Glutamatergic neuron (in vitro differentiated cells): ENCODE measurements at regions not wholly inside any gene's neighbourhood (a gene's known extent, or its start where the extent isn't known, plus 50 kb on each side); places are given as distances from the start of the nearest gene placed in this dataset.

Source experiments
- DNase-seq: peaks from one replicate; pipeline ENCODE4 v3.0.0; 2022
- H3K27ac Mint-ChIP-seq: one replicate; pipeline ENCODE4 v1.8.0; 2020; ENCODE audit warnings: mild to moderate bottlenecking, mixed read lengths, inconsistent platforms; ENCODE audit not compliant: unreplicated experiment
- H3K27me3 Mint-ChIP-seq: one replicate; pipeline ENCODE4 v1.8.0; 2020; ENCODE audit warnings: mild to moderate bottlenecking, moderate library complexity, mixed read lengths, inconsistent platforms; ENCODE audit not compliant: unreplicated experiment
- H3K36me3 Mint-ChIP-seq: one replicate; pipeline ENCODE4 v1.8.0; 2020; ENCODE audit warnings: mild to moderate bottlenecking, mixed read lengths, inconsistent platforms; ENCODE audit not compliant: unreplicated experiment
- H3K4me1 Mint-ChIP-seq: one replicate; pipeline ENCODE4 v1.8.0; 2020; ENCODE audit warnings: mild to moderate bottlenecking, low read depth, mixed read lengths, inconsistent platforms; ENCODE audit not compliant: unreplicated experiment
- H3K4me3 Mint-ChIP-seq: one replicate; pipeline ENCODE4 v1.8.0; 2020; ENCODE audit warnings: mild to moderate bottlenecking, mixed read lengths, inconsistent platforms; ENCODE audit not compliant: unreplicated experiment
- H3K9me3 Mint-ChIP-seq: one replicate; pipeline ENCODE4 v1.8.0; 2020; ENCODE audit warnings: mild to moderate bottlenecking, moderate library complexity, mixed read lengths, inconsistent platforms; ENCODE audit not compliant: unreplicated experiment
- CTCF ChIP-seq: fragments of 200-600 bp; sonication (generic); IDR thresholded peaks from one replicate; pipeline ENCODE4 v1.5.0; 2021; ENCODE audit not compliant: partially characterized antibody, unreplicated experiment

GRCh38 chr4:175457956-175458355, 354.1 kb downstream of the GPM6A start:
- H3K4me1 Mint-ChIP-seq = peaks cover 6% of the 10 kb centered on the region
- H3K9me3 Mint-ChIP-seq = peaks cover 1% of the 10 kb centered on the region
- no peak for DNase-seq
- no peak overlapping the region for H3K4me3 Mint-ChIP-seq
- H3K27me3 Mint-ChIP-seq = peaks cover 6% of the 10 kb centered on the region
- H3K27ac Mint-ChIP-seq = no peak overlapping the region
- no peaks in the 10 kb centered on the region for H3K36me3 Mint-ChIP-seq
- no peak for TF ChIP-seq CTCF

- H3K4me1 Mint-ChIP-seq = peaks cover 6% of the 10 kb centered on the region
- no peak overlapping the region for H3K4me3 Mint-ChIP-seq
- peaks cover 6% of the 10 kb centered on the region for H3K27me3 Mint-ChIP-seq
- H3K36me3 Mint-ChIP-seq = no peaks in the 10 kb centered on the region
- DNase-seq = no peak
- no peak for TF ChIP-seq CTCF
- peaks cover 1% of the 10 kb centered on the region for H3K9me3 Mint-ChIP-seq
- H3K27ac Mint-ChIP-seq = no peak overlapping the region
Measured at GRCh38 chr4:175459571-175459970, 352.5 kb downstream of the GPM6A start.

GRCh38 chr4:175460414-175460813, 351.6 kb downstream of the GPM6A start:
- Mint-ChIP-seq H3K4me3 (no peak overlapping the region), H3K27me3 (peaks cover 6% of the 10 kb centered on the region), H3K36me3 (no peaks in the 10 kb centered on the region), H3K9me3 (peaks cover 1% of the 10 kb centered on the region), H3K27ac (no peak overlapping the region), H3K4me1 (peaks cover 6% of the 10 kb centered on the region)
- no peak for DNase-seq
- TF ChIP-seq CTCF = no peak

- H3K27ac Mint-ChIP-seq = no peak overlapping the region
- DNase-seq = no peak
- no peaks in the 10 kb centered on the region for H3K4me1 Mint-ChIP-seq
- H3K27me3 Mint-ChIP-seq = no peaks in the 10 kb centered on the region
- H3K4me3 Mint-ChIP-seq = no peak overlapping the region
- peaks cover 2% of the 10 kb centered on the region for H3K9me3 Mint-ChIP-seq
- peaks cover 6% of the 10 kb centered on the region for H3K36me3 Mint-ChIP-seq
- no peak for TF ChIP-seq CTCF
Measured at GRCh38 chr4:175469514-175469913, 342.6 kb downstream of the GPM6A start.

GRCh38 chr4:175470131-175470530, 341.9 kb downstream of the GPM6A start:
- Mint-ChIP-seq H3K36me3 (peaks cover 6% of the 10 kb centered on the region), H3K27ac (no peak overlapping the region), H3K9me3 (peaks cover 2% of the 10 kb centered on the region), H3K27me3 (no peaks in the 10 kb centered on the region), H3K4me3 (no peak overlapping the region), H3K4me1 (no peaks in the 10 kb centered on the region)
- TF ChIP-seq CTCF = no peak
- DNase-seq = no peak
